HG03354 (cell line): ENCODE measurements at regions not wholly inside any gene's neighbourhood (a gene's known extent, or its start where the extent isn't known, plus 50 kb on each side); places are given as distances from the start of the nearest gene placed in this dataset.

ENCODE experiments used
- ATAC-seq: cut with Tn5 transposase; IDR thresholded peaks from one replicate; pipeline ENCODE4 v1.9.1; 2021; ENCODE audit warnings: mild to moderate bottlenecking; ENCODE audit not compliant: unreplicated experiment, poor library complexity, severe bottlenecking

DNA sequence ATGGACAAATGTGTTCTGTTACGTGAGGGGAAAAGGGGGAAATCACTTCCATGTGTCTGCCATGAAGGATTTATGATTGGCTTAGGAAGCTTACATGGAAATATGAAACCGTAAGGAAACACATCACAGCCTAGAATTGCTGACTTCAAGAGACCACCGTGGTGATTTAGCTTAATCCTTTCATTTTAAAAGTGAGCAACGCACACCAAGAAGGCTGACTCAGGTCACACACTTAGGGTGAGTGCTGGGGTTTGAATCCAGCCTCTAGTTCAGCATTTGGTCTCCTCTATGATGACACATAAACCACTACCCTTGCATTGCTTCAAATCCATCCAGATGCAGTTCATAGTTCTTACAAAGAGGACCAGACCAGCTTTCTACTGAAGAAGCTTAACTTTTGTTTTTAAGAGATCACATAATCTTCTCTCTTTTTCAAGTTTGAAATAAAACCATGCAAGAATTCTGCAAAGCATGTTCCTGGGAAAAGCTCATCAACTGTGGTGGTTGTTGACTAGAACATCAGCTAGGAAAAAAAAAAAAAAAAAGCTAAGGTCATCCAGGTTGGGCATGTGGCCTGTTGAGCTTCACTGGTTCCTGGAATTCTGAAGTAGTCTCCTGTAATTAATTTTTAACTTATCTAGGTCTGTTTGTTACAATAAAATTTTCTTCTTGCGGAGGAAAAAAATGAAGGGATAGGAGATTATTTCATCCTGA, 60.2 kb upstream of the KL start:
- ATAC-seq: no peak

DNA sequence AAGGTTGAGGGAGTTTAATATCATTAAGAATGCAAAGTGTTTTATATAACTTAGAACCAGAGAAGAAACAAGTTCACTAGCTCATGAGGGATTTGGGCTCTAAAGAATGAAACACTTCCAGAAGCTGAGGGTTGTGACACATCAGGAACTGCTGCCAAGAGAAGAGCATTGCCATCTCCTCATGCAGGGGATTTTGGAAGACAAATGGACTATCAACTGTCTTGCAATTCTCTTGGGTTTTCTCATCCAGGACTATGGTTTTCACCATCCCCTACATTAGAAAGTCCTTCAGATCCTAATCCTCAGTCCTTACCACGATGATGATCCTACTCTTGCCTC, 59.7 kb upstream of the KL start:
- ATAC-seq: no peak

DNA sequence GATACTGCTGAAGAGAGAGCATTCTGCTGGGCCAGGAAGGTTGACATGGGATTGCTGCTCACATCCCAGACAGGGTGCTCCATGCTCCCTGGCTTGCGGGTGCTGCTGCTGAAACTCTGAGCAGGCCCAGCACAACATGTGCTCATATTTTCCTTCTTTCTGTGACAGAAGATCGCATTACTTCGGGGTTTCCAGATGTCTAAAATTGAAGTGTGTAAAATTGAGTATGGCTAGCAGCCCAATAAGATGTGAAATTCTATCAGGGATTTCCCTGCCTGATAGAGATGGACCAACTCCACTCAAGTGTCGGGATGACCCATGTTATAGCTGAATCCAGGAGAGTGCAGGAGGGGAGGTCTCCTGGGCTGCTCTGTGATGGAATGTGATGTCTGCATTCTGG, 55.6 kb upstream of the KL start:
- no peak for ATAC-seq

- no peak for ATAC-seq
Observed at GRCh38 chr13:32961724-32962123, 54.5 kb upstream of the KL start.

DNA sequence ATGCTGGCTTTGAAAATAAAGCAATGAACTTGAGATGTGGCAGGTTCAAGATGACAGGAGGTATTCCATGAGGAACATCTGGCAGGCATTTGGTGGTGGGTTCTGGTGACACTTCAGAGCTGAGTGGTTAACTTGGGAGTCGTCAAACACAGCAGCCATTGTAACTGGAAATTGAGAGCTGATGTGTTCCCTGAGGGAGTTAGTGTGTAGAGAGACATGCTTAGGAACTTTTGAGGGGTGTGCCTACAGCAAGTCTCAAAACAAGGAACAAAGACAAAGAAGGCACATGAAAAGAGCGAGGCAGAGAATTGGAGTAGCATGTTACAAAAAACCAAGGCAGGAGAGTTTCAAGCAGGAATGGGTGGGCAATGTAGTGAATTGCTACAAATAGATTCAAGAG, 53.9 kb upstream of the KL start:
- no peak for ATAC-seq

DNA sequence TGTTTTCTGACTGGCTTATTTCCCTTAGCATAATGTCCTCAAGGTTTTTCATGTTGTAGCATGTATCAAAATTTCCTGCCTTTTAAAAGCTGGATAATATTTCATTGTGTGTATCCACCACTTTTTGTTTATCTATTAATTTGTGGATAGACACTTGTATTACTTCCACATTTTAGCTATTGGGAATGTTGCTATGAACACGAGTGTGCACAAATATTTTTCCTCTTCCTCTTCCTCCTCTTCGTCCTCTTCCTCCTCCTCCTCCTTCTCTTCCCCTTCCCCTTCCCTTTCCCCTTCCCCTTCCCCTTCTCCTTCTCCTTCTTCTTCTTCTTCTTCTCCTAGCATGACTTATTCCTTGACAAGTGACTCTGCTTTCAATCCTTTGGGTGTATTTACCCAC, 51.2 kb upstream of the KL start:
- no peak for ATAC-seq
